D721Med (cell line): ENCODE measurements at regions not wholly inside any gene's neighbourhood (a gene's known extent, or its start where the extent isn't known, plus 50 kb on each side); places are given as distances from the start of the nearest gene placed in this dataset.
"Not testable (repeated sequence)": the region's sequence is repeated elsewhere in the genome, so short reads cannot be mapped to it uniquely, and the experiment has no call there.

Experiments
- DNase-seq: peaks from one replicate; pipeline ENCODE4 v3.0.0; 2011; ENCODE audit warnings: low spot score; ENCODE audit not compliant: insufficient read length
- FAIRE-seq: peaks from 2 replicates; lab custom pipeline; 2011; peaks lifted over from hg19 to GRCh38; lab: Jason Lieb, UNC
- CTCF ChIP-seq: IDR thresholded peaks from 2 replicates; pipeline ENCODE4 v1.5.1; 2012; ENCODE audit warnings: mild to moderate bottlenecking, control low read depth; ENCODE audit not compliant: insufficient read depth; ENCODE audit errors: missing control alignments

- DNase-seq (no peak), FAIRE-seq (no peak)
- TF ChIP-seq CTCF = no peak
Measured at GRCh38 chr10:35870665-35871310, 228.7 kb upstream of the FZD8 start.

- FAIRE-seq, DNase-seq: not testable (repeated sequence)
Measured at GRCh38 chr10:35858676-35859283, 216.7 kb upstream of the FZD8 start.

- TF ChIP-seq CTCF = no peak
- DNase-seq = no peak
- FAIRE-seq = no peak
Measured at GRCh38 chr10:35857860-35858259, 215.8 kb upstream of the FZD8 start.

- FAIRE-seq = no peak
- TF ChIP-seq CTCF = no peak
- DNase-seq = no peak
Measured at GRCh38 chr10:35855155-35855947, 213.3 kb upstream of the FZD8 start.

GRCh38 chr10:35854661-35855060 is 212.6 kb upstream of the FZD8 start:
- no peak for DNase-seq
- no peak for FAIRE-seq
- TF ChIP-seq CTCF = no peak

- TF ChIP-seq CTCF = no peak
- no peak for FAIRE-seq
- no peak for DNase-seq
Measured at GRCh38 chr10:35852721-35853120, 210.6 kb upstream of the FZD8 start.

GRCh38 chr10:35848412-35848811 is 206.3 kb upstream of the FZD8 start:
- no peak for TF ChIP-seq CTCF

More at GRCh38 chr10:35848412-35848811, 206.3 kb upstream of the FZD8 start:
- DNase-seq = no peak
- no peak for FAIRE-seq
